HCT116 (cell line): ENCODE measurements at regions not wholly inside any gene's neighbourhood (a gene's known extent, or its start where the extent isn't known, plus 50 kb on each side); places are given as distances from the start of the nearest gene placed in this dataset.

ENCODE experiments used
- ATAC-seq: fragments of 200-7000 bp; cut with Tn5 transposase; 2 replicates; pipeline ENCODE4 v1.9.1; 2020; ENCODE audit warnings: mild to moderate bottlenecking, moderate library complexity
- BruUV-seq: library from RNA; stranded (reverse); fragments of 400-500 nt; replicated peaks from 2 replicates; lab custom pipeline; 2021; lab: Mats Ljungman, UMichigan
- CTCF ChIA-PET: fragments of 300-600 bp; sonication (Branson Sonifier 250); formaldehyde crosslinking; loops from one replicate; lab custom pipeline; 2021; ENCODE audit warnings: antibody characterized with exemption; lab: Charles Lee
- POLR2A ChIA-PET: fragments of 300-600, 350-600 bp; sonication (Branson Sonifier 250); formaldehyde crosslinking; loops from one replicate; lab custom pipeline; 2021; ENCODE audit warnings: antibody characterized with exemption; lab: Charles Lee
- RAD21 ChIA-PET, 2 experiments: fragments of 300-600 bp; sonication (Branson Sonifier 250); formaldehyde crosslinking; loops; one replicate each; lab custom pipeline; 2023; ENCODE audit warnings: low total read pairs in 2 of 2; ENCODE audit not compliant: uncharacterized antibody in 2 of 2, unreplicated experiment in 2 of 2, low non-redundant PET in 1 of 2; lab: Charles Lee
- DNase-seq: peaks from one replicate; pipeline ENCODE4 v3.0.0-alpha.2; 2010; ENCODE audit warnings: low read depth, low spot score
- H2AFZ ChIP-seq: fragments of 200-600 bp; shearing (Covaris generic), sonication (generic); 2 replicates; pipeline ENCODE4 v1.6.1; 2017; ENCODE audit warnings: low read depth, mixed run types, mixed read lengths, antibody characterized with exemption, low read length; ENCODE audit not compliant: poor library complexity, severe bottlenecking
- H3K27ac ChIP-seq: 2 replicates; pipeline ENCODE4 v1.5.1; 2012; ENCODE audit warnings: low read depth, low read length
- H3K27me3 ChIP-seq: fragments of 200-600 bp; sonication (generic); 2 replicates; pipeline ENCODE4 v1.6.1; 2016; ENCODE audit warnings: mixed run types, low read length, mixed read lengths; ENCODE audit not compliant: insufficient read depth
- H3K36me3 ChIP-seq, 2 experiments: fragments of 200-500 bp in 1 of 2; fragments of 200-600 bp in 1 of 2; sonication (Bioruptor generic) in 1 of 2; sonication (generic) in 1 of 2; 2 replicates each; pipeline versions ENCODE4 v1.5.1 to v1.6.1; 2014 to 2016; ENCODE audit warnings: low read length in 2 of 2, inconsistent platforms in 1 of 2, mixed read lengths in 1 of 2, mixed run types in 1 of 2; ENCODE audit not compliant: insufficient read depth in 2 of 2, control insufficient read depth in 1 of 2
- H3K4me1 ChIP-seq, 2 experiments: fragments of 200-600 bp in 1 of 2; sonication (generic) in 1 of 2; 2 replicates each; pipeline versions ENCODE4 v1.5.1 to v1.6.1; 2012 to 2017; ENCODE audit warnings: low read length in 2 of 2, inconsistent platforms in 1 of 2, mild to moderate bottlenecking in 1 of 2, mixed read lengths in 1 of 2, mixed run types in 1 of 2, moderate library complexity in 1 of 2; ENCODE audit not compliant: insufficient read depth in 2 of 2, control insufficient read depth in 1 of 2
- H3K4me2 ChIP-seq: fragments of 200-600 bp; sonication (generic); 2 replicates; pipeline ENCODE4 v1.6.1; 2017; ENCODE audit warnings: mixed run types, low read length, mixed read lengths
- H3K4me3 ChIP-seq, 2 experiments: fragments of 200-600 bp in 1 of 2; sonication (generic) in 1 of 2; replicated peaks in 1 of 2; 2 replicates each; pipeline ENCODE4 v1.5.1; 2011 to 2016; ENCODE audit warnings: low read length in 2 of 2, control low read depth in 1 of 2, low read depth in 1 of 2, mild to moderate bottlenecking in 1 of 2, mixed read lengths in 1 of 2, mixed run types in 1 of 2
- H3K79me2 ChIP-seq: fragments of 200-600 bp; sonication (generic); 2 replicates; pipeline ENCODE4 v1.6.1; 2017; ENCODE audit warnings: mild to moderate bottlenecking, mixed run types, low read length, moderate library complexity, mixed read lengths; ENCODE audit not compliant: insufficient read depth
- H3K9ac ChIP-seq: fragments of 200-600 bp; sonication (generic); 2 replicates; pipeline ENCODE4 v1.6.1; 2016; ENCODE audit warnings: low read length, mixed read lengths
- H3K9me2 ChIP-seq: fragments of 200-600 bp; sonication (generic), shearing (Covaris generic); 2 replicates; pipeline ENCODE4 v1.6.1; 2017; ENCODE audit warnings: mixed run types, mild to moderate bottlenecking, moderate library complexity; ENCODE audit not compliant: insufficient read depth
- H3K9me3 ChIP-seq, 2 experiments: fragments of 200-500 bp in 1 of 2; fragments of 200-600 bp in 1 of 2; sonication (Bioruptor generic) in 1 of 2; sonication (generic) in 1 of 2; 2 replicates each; pipeline ENCODE4 v1.6.1; 2014 to 2017; ENCODE audit warnings: low read length in 2 of 2, mixed read lengths in 2 of 2, inconsistent platforms in 1 of 2, low read depth in 1 of 2, mild to moderate bottlenecking in 1 of 2, mixed run types in 1 of 2, moderate library complexity in 1 of 2; ENCODE audit not compliant: control insufficient read depth in 1 of 2, insufficient read depth in 1 of 2
- H4K20me1 ChIP-seq: fragments of 200-600 bp; sonication (generic), shearing (Covaris generic); 2 replicates; pipeline ENCODE4 v1.6.1; 2017; ENCODE audit warnings: mixed run types, mild to moderate bottlenecking, moderate library complexity; ENCODE audit not compliant: insufficient read depth
- CBX3 ChIP-seq: IDR thresholded peaks from 2 replicates; pipeline ENCODE4 v1.6.1; 2012; ENCODE audit warnings: low read depth
- CEBPB ChIP-seq: IDR thresholded peaks from 2 replicates; pipeline ENCODE4 v1.6.1; 2012; ENCODE audit warnings: low read depth
- EGR1 ChIP-seq: IDR thresholded peaks from 2 replicates; pipeline ENCODE4 v1.6.1; 2012; ENCODE audit warnings: low read depth
- ELF1 ChIP-seq: IDR thresholded peaks from 2 replicates; pipeline ENCODE4 v1.6.1; 2012; ENCODE audit warnings: low read depth, borderline replicate concordance
- EZH2 ChIP-seq: fragments of 200-600 bp; sonication (generic); IDR thresholded peaks from 2 replicates; pipeline ENCODE4 v1.6.1; 2017; ENCODE audit warnings: antibody characterized with exemption, mixed run types
- EZH2phosphoT487 ChIP-seq: fragments of 200-600 bp; IDR thresholded peaks from 2 replicates; pipeline ENCODE4 v1.6.1; 2018; ENCODE audit warnings: antibody characterized with exemption, borderline replicate concordance
- JUND ChIP-seq: IDR thresholded peaks from 2 replicates; pipeline ENCODE4 v1.6.1; 2012
- POLR2A ChIP-seq: IDR thresholded peaks from 2 replicates; pipeline ENCODE4 v1.7.0; 2011; ENCODE audit warnings: borderline replicate concordance; ENCODE audit not compliant: insufficient read depth, insufficient read length; ENCODE audit errors: extremely low read depth
- POLR2AphosphoS5 ChIP-seq: IDR thresholded peaks from 2 replicates; pipeline ENCODE4 v1.6.1; 2011; ENCODE audit warnings: mild to moderate bottlenecking, low read depth, low read length, moderate library complexity
- RAD21 ChIP-seq: IDR thresholded peaks from 2 replicates; pipeline ENCODE4 v1.6.1; 2012; ENCODE audit warnings: low read depth, mild to moderate bottlenecking
- SIN3A ChIP-seq: IDR thresholded peaks from 2 replicates; pipeline ENCODE4 v1.6.1; 2012; ENCODE audit warnings: low read depth
- SP1 ChIP-seq: IDR thresholded peaks from 2 replicates; pipeline ENCODE4 v1.6.1; 2012; ENCODE audit warnings: low read depth
- SRF ChIP-seq: IDR thresholded peaks from 2 replicates; pipeline ENCODE4 v1.6.1; 2012; ENCODE audit warnings: low read depth
- TCF7L2 ChIP-seq: IDR thresholded peaks from 2 replicates; pipeline ENCODE4 v1.7.0; 2011; ENCODE audit warnings: borderline replicate concordance, inconsistent platforms; ENCODE audit not compliant: insufficient read depth, insufficient read length; ENCODE audit errors: extremely low read depth
- YY1 ChIP-seq: IDR thresholded peaks from 2 replicates; pipeline ENCODE4 v1.6.1; 2011; ENCODE audit warnings: low read length, low read depth, moderate library complexity, mild to moderate bottlenecking; ENCODE audit not compliant: insufficient replicate concordance; ENCODE audit errors: extremely low read depth
- ZFX ChIP-seq: fragments of 450-650 bp; IDR thresholded peaks from 2 replicates; pipeline ENCODE4 v1.6.1; 2017
- ZNF274 ChIP-seq: fragments of 200-500 bp; sonication (Bioruptor generic); IDR thresholded peaks from 2 replicates; pipeline ENCODE4 v1.6.1; 2014; ENCODE audit warnings: mild to moderate bottlenecking, low read depth, low read length, inconsistent platforms
- intact Hi-C: fragments of 100-400 bp; cut with micrococcal nuclease; formaldehyde crosslinking; loops from 2 replicates; pipeline ENCODE4 v1.10.0; 2022
- TF ChIP-seq, protein P1 (sequence below): IDR thresholded peaks from 2 replicates; pipeline ENCODE4 v1.6.1; 2012
- TF ChIP-seq, protein P2 (sequence below): IDR thresholded peaks from 2 replicates; pipeline ENCODE4 v1.6.1; 2012
- TF ChIP-seq, protein P3 (sequence below): IDR thresholded peaks from 2 replicates; pipeline ENCODE4 v1.6.1; 2012; ENCODE audit warnings: low read depth

DNA sequence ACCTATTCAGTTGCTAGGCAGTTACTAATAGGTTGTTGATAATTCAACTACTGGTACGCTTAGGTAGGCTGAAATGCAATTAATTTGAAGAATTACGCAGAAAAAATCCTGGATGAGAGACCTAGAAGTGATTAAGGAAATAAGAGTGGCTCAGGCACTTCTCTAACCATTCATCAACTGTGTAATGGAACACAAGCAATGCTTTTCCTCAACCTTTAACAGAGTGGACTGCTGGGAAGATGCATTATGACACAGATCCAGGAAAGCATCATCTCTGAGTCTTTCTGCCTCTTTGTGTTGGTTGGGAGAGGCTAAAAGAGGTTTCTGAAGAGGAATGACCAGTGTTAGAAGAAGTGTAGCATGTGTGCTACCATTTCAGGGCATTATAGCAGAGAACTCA lies 992.2 kb downstream of the TSN start:
- Histone ChIP-seq H4K20me1 (no peaks in the 10 kb centered on the region), H3K79me2 (no peaks in the 10 kb centered on the region), H3K9ac (no peak overlapping the region), H3K9me3 (peaks cover 11 to 22% of the 10 kb centered on the region in 2 experiments; a peak in 2 of 4 replicates), H3K4me2 (no peak overlapping the region), H3K36me3 (no peaks in the 10 kb centered on the region), H3K9me2 (no peaks in the 10 kb centered on the region), H3K27me3 (no peaks in the 10 kb centered on the region), H2AFZ (no peak overlapping the region), H3K4me1 (no peaks in the 10 kb centered on the region), H3K27ac (no peak overlapping the region), H3K4me3 (no peak overlapping the region)
- ChIA-PET RAD21 (no interaction called here), CTCF (no interaction called here), POLR2A (no interaction called here)
- no peak for TF ChIP-seq JUND
- TF ChIP-seq CBX3 = no peak
- TF ChIP-seq, protein P1, sequence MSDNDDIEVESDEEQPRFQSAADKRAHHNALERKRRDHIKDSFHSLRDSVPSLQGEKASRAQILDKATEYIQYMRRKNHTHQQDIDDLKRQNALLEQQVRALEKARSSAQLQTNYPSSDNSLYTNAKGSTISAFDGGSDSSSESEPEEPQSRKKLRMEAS = no peak
- no peak for TF ChIP-seq POLR2AphosphoS5
- no peak for TF ChIP-seq ZFX
- no peak for TF ChIP-seq CEBPB
- TF ChIP-seq POLR2A = no peak
- no peak for TF ChIP-seq TCF7L2
- no peak for TF ChIP-seq SIN3A
- TF ChIP-seq EGR1 = no peak
- TF ChIP-seq SRF = no peak
- no peak for TF ChIP-seq EZH2phosphoT487
- ATAC-seq = no peak
- BruUV-seq = no TSS peak
- intact Hi-C loops = no loop called here
- no peak for DNase-seq

DNA sequence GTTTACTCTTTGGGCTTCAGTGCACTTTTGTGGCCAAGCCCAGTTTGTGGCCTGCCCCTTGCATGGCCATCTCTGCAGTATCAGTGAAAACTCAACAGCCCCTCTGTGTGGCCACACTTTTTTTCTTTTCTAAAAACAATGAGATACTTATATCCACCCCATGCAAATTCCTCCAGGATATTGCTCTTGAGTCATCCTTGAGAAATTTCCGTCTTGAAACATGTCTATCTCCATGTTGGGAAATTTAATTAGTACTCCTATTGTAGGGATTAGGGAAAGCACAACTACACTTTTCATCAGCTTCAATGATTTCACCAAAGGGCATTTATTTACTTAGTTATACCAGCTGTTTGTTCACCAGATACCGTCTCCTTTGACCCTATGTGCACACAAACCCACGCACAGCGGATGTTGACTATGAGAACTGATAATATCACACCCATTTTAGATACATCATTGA lies 993.1 kb downstream of the TSN start:
- Histone ChIP-seq H3K9ac (no peak overlapping the region), H3K4me1 (no peaks in the 10 kb centered on the region)
- CTCF ChIA-PET = no interaction called here
- BruUV-seq = no TSS peak
- TF ChIP-seq SP1 = no peak
- no peak for TF ChIP-seq POLR2AphosphoS5
- no peak for TF ChIP-seq SRF
- TF ChIP-seq YY1 = no peak
- no peak for TF ChIP-seq CBX3
- TF ChIP-seq, protein P2, sequence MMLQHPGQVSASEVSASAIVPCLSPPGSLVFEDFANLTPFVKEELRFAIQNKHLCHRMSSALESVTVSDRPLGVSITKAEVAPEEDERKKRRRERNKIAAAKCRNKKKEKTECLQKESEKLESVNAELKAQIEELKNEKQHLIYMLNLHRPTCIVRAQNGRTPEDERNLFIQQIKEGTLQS = no peak
- no peak for TF ChIP-seq TCF7L2
- TF ChIP-seq RAD21 = no peak
- TF ChIP-seq ELF1 = no peak
- TF ChIP-seq EGR1 = no peak
- TF ChIP-seq, protein P3, sequence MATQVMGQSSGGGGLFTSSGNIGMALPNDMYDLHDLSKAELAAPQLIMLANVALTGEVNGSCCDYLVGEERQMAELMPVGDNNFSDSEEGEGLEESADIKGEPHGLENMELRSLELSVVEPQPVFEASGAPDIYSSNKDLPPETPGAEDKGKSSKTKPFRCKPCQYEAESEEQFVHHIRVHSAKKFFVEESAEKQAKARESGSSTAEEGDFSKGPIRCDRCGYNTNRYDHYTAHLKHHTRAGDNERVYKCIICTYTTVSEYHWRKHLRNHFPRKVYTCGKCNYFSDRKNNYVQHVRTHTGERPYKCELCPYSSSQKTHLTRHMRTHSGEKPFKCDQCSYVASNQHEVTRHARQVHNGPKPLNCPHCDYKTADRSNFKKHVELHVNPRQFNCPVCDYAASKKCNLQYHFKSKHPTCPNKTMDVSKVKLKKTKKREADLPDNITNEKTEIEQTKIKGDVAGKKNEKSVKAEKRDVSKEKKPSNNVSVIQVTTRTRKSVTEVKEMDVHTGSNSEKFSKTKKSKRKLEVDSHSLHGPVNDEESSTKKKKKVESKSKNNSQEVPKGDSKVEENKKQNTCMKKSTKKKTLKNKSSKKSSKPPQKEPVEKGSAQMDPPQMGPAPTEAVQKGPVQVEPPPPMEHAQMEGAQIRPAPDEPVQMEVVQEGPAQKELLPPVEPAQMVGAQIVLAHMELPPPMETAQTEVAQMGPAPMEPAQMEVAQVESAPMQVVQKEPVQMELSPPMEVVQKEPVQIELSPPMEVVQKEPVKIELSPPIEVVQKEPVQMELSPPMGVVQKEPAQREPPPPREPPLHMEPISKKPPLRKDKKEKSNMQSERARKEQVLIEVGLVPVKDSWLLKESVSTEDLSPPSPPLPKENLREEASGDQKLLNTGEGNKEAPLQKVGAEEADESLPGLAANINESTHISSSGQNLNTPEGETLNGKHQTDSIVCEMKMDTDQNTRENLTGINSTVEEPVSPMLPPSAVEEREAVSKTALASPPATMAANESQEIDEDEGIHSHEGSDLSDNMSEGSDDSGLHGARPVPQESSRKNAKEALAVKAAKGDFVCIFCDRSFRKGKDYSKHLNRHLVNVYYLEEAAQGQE = no peak
- TF ChIP-seq, protein P1 = no peak
- TF ChIP-seq EZH2 = no peak
- no peak for TF ChIP-seq ZNF274
- TF ChIP-seq, all 23 proteins: peak for 0
- no peaks in the 10 kb centered on the region for H3K9me2 ChIP-seq
- H3K4me2 ChIP-seq = no peak overlapping the region
- ChIA-PET POLR2A (no interaction called here), RAD21 (no interaction called here)
- peaks cover 5 to 22% of the 10 kb centered on the region in 2 experiments; a peak in 2 of 4 replicates for H3K9me3 ChIP-seq
- H3K27me3 ChIP-seq = no peaks in the 10 kb centered on the region
- H3K4me3 ChIP-seq = no peak overlapping the region
- no peaks in the 10 kb centered on the region for H4K20me1 ChIP-seq
- no peak overlapping the region for H3K27ac ChIP-seq
- DNase-seq = no peak
- intact Hi-C loops = no loop called here
- H3K79me2 ChIP-seq = no peaks in the 10 kb centered on the region
- ATAC-seq = no peak
- no peaks in the 10 kb centered on the region for H3K36me3 ChIP-seq
- no peak overlapping the region for H2AFZ ChIP-seq
